Transverse colon (tissue), 3 donors: ENCODE measurements at regions not wholly inside any gene's neighbourhood (a gene's known extent, or its start where the extent isn't known, plus 50 kb on each side); places are given as distances from the start of the nearest gene placed in this dataset.

ENCODE experiments used
- EP300 ChIP-seq: sonication (generic); formaldehyde crosslinking; IDR thresholded peaks from one replicate; pipeline ENCODE4 v1.6.1; 2017; ENCODE audit warnings: antibody characterized with exemption, low read depth
- POLR2A ChIP-seq: fragments of 450-650 bp; IDR thresholded peaks from one replicate; pipeline ENCODE4 v1.6.1; 2016; ENCODE audit warnings: antibody characterized with exemption, mild to moderate bottlenecking, moderate library complexity
- TF ChIP-seq, protein P1 (sequence below), 5 experiments: fragments of 200-600 bp in 3 of 5; fragments of 450-650 bp in 2 of 5; sonication (generic) in 3 of 5; IDR thresholded peaks; 1 replicate in 2 of 5; 2 replicates in 3 of 5; pipeline ENCODE4 v1.5.1; 2016 to 2017; ENCODE audit warnings: antibody characterized with exemption in 5 of 5, inconsistent platforms in 3 of 5, mild to moderate bottlenecking in 2 of 5, moderate library complexity in 1 of 5

DNA sequence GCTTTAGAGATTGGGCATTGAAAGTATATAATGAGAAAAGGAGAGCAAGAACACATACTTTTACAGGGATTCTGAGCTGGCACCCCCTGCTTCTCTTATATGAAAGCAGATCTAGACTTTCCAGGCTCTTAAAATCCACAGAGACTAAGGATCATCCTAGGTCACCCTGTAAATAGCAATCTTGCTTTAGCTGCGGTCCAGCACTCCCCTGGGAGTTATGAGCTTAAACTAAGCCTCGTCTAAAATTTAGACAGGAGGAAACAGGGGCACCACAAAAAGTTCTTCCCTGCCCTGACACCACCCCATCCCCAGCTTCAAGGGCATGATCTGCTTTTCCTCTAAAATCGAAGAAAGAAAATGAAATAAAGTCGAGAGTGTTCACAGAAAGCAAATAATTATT, 143.3 kb upstream of the KCNIP4 start:
- TF ChIP-seq POLR2A (no peak), EP300 (no peak)
- TF ChIP-seq, protein P1, sequence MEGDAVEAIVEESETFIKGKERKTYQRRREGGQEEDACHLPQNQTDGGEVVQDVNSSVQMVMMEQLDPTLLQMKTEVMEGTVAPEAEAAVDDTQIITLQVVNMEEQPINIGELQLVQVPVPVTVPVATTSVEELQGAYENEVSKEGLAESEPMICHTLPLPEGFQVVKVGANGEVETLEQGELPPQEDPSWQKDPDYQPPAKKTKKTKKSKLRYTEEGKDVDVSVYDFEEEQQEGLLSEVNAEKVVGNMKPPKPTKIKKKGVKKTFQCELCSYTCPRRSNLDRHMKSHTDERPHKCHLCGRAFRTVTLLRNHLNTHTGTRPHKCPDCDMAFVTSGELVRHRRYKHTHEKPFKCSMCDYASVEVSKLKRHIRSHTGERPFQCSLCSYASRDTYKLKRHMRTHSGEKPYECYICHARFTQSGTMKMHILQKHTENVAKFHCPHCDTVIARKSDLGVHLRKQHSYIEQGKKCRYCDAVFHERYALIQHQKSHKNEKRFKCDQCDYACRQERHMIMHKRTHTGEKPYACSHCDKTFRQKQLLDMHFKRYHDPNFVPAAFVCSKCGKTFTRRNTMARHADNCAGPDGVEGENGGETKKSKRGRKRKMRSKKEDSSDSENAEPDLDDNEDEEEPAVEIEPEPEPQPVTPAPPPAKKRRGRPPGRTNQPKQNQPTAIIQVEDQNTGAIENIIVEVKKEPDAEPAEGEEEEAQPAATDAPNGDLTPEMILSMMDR (IDR thresholded peaks at IDR 0.05), result no peak
